GM19397 (cell line): ENCODE measurements at regions not wholly inside any gene's neighbourhood (a gene's known extent, or its start where the extent isn't known, plus 50 kb on each side); places are given as distances from the start of the nearest gene placed in this dataset.

Source experiments
- ATAC-seq: cut with Tn5 transposase; IDR thresholded peaks from one replicate; pipeline ENCODE4 v1.9.1; 2021; ENCODE audit warnings: mild to moderate bottlenecking, moderate library complexity; ENCODE audit not compliant: unreplicated experiment

GRCh38 chr6:62672989-62673388 is 387.0 kb upstream of the KHDRBS2 start:
- ATAC-seq = no peak

GRCh38 chr6:62670490-62671223 is 384.6 kb upstream of the KHDRBS2 start:
- no peak for ATAC-seq

GRCh38 chr6:62669831-62670230 is 383.8 kb upstream of the KHDRBS2 start:
- no peak for ATAC-seq

- no peak for ATAC-seq
Observed at GRCh38 chr6:62652692-62653328, 366.8 kb upstream of the KHDRBS2 start.

- no peak for ATAC-seq
Observed at GRCh38 chr6:62645274-62645673, 359.2 kb upstream of the KHDRBS2 start.

GRCh38 chr6:62640749-62641148 is 354.7 kb upstream of the KHDRBS2 start:
- ATAC-seq = no peak

GRCh38 chr6:62626661-62627060 is 340.6 kb upstream of the KHDRBS2 start:
- no peak for ATAC-seq

- ATAC-seq = no peak
Observed at GRCh38 chr6:62623846-62624532, 338.0 kb upstream of the KHDRBS2 start.

- ATAC-seq = no peak
Observed at GRCh38 chr6:62615366-62616015, 329.5 kb upstream of the KHDRBS2 start.

GRCh38 chr6:62614442-62614841 is 328.4 kb upstream of the KHDRBS2 start:
- ATAC-seq = no peak

GRCh38 chr6:62613928-62614327 is 327.9 kb upstream of the KHDRBS2 start:
- no peak for ATAC-seq

- no peak for ATAC-seq
Observed at GRCh38 chr6:62612471-62612870, 326.4 kb upstream of the KHDRBS2 start.

GRCh38 chr6:62570372-62570771 is 284.3 kb upstream of the KHDRBS2 start:
- no peak for ATAC-seq

GRCh38 chr6:62541502-62541901 is 255.5 kb upstream of the KHDRBS2 start:
- ATAC-seq = no peak

- ATAC-seq = no peak
Observed at GRCh38 chr6:62530985-62531384, 245.0 kb upstream of the KHDRBS2 start.

- no peak for ATAC-seq
Observed at GRCh38 chr6:62528894-62529526, 243.0 kb upstream of the KHDRBS2 start.

- ATAC-seq = no peak
Observed at GRCh38 chr6:62523630-62524029, 237.6 kb upstream of the KHDRBS2 start.

GRCh38 chr6:62519574-62519973 is 233.5 kb upstream of the KHDRBS2 start:
- ATAC-seq = no peak

- no peak for ATAC-seq
Observed at GRCh38 chr6:62516291-62517141, 230.5 kb upstream of the KHDRBS2 start.

GRCh38 chr6:62492192-62492822 is 206.3 kb upstream of the KHDRBS2 start:
- no peak for ATAC-seq
